SK-N-SH (cell line): ENCODE measurements at regions not wholly inside any gene's neighbourhood (a gene's known extent, or its start where the extent isn't known, plus 50 kb on each side); places are given as distances from the start of the nearest gene placed in this dataset.

Source experiments
- CTCF ChIP-seq: fragments of 200-600 bp; sonication (generic); IDR thresholded peaks from 2 replicates; pipeline ENCODE4 v1.6.1; 2017; ENCODE audit warnings: antibody characterized with exemption, mild to moderate bottlenecking, moderate library complexity
- EP300 ChIP-seq, 2 experiments: IDR thresholded peaks; 2 replicates each; pipeline versions ENCODE4 v1.4.0 to v1.6.1; 2012; ENCODE audit warnings: borderline replicate concordance in 1 of 2, low read depth in 1 of 2, low read length in 1 of 2
- GABPA ChIP-seq: IDR thresholded peaks from 2 replicates; pipeline ENCODE4 v1.4.0; 2012; ENCODE audit warnings: low read depth, mild to moderate bottlenecking
- MAX ChIP-seq: IDR thresholded peaks from 2 replicates; pipeline ENCODE4 v1.4.0; 2012; ENCODE audit warnings: low read depth
- REST ChIP-seq: IDR thresholded peaks from 2 replicates; pipeline ENCODE4 v1.6.1; 2012; ENCODE audit warnings: mild to moderate bottlenecking, low read depth, low read length, moderate library complexity
- RFX5 ChIP-seq: IDR thresholded peaks from 2 replicates; pipeline ENCODE4 v1.6.1; 2012; ENCODE audit warnings: mild to moderate bottlenecking, improper control_type of control experiment, low read length
- SIN3A ChIP-seq: IDR thresholded peaks from 2 replicates; pipeline ENCODE4 v1.6.1; 2012; ENCODE audit warnings: low read depth, mild to moderate bottlenecking, low read length, moderate library complexity, borderline replicate concordance
- YY1 ChIP-seq: IDR thresholded peaks from 2 replicates; pipeline ENCODE4 v1.4.0; 2012; ENCODE audit warnings: low read depth, mild to moderate bottlenecking

GRCh38 chr22:25420925-25421904, 143.3 kb upstream of the GRK3 start:
- TF ChIP-seq CTCF (no peak), MAX (no peak), RFX5 (no peak), EP300 (IDR thresholded peaks at IDR 0.05; ENCODE audit: borderline replicate concordance in 1 of 2, low read depth in 1 of 2, low read length in 1 of 2) (no peak), YY1 (no peak), SIN3A (no peak), REST (no peak), GABPA (no peak)
